Occipital lobe (tissue), 1 donor: ENCODE measurements at regions not wholly inside any gene's neighbourhood (a gene's known extent, or its start where the extent isn't known, plus 50 kb on each side); places are given as distances from the start of the nearest gene placed in this dataset.

Experiments
- DNase-seq: peaks from one replicate; lab custom pipeline; 2025; lab: John Stamatoyannopoulos, UW

GRCh38 chr11:11177156-11177808 lies 175.8 kb downstream of the CSNK2A3 start:
- no peak for DNase-seq

- no peak for DNase-seq
Observed at GRCh38 chr11:11173316-11174025, 179.6 kb downstream of the CSNK2A3 start.

DNA sequence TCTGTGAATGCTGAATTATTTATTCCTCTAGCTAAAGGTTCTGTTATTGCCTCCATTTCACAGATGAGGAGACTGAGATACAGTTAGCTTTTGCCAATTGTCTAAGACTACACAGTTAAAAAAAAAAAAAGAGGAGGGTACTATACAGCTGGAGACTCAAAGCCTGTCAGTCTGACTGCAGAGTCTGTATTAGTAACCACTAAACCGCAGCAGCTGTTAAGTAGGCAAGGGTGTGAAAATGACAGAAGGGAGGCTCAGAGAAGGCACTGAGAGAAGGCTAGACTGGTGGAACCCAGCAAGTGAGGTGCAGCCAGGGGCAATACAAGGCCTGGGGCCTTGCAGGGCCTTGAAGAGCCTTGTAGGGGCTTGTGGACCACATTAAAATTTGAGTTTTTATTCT lies 181.2 kb downstream of the CSNK2A3 start:
- DNase-seq, result peak; percentile 46

- no peak for DNase-seq
Observed at GRCh38 chr11:11171285-11171684, 181.8 kb downstream of the CSNK2A3 start.

DNA sequence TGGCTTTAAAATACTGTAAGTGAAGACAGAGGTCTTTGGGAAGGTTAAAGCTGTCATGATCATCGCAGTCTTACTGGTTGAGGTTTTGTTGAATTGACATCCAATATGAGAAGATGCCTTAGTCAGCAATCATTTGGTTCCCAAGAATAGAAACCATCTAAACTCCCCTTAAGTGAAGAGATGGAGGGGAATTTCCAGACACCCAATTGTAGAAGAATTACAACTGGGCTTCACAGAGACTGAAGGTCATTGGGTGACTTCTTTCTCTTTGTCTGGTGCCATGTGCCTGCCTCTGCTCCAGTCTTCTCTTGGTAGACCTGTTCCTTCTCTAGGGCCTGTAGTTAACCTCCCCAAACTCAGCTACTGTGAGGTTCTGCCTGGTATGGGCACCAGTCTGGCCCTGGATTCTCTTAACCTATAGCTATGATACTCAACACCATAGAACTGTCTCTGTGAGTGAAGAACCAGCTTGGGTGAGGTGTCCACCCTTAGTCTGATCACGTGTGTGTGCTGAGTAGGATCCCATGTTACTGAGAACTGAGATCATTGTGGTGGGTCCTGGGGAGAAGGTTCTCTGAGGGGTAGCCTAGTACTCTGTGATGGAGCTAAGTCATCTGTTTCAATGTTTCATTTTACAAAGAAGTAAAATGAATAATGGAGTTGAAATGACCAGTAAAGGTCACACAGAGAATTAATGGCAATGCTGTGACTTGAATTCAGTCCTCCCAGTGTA lies 182.5 kb downstream of the CSNK2A3 start:
- DNase-seq, result no peak

GRCh38 chr11:11169715-11170351 lies 183.2 kb downstream of the CSNK2A3 start:
- DNase-seq, result no peak

- DNase-seq, result peak; percentile 26
Observed at GRCh38 chr11:11167806-11168205, 185.2 kb downstream of the CSNK2A3 start.

- no peak for DNase-seq
Observed at GRCh38 chr11:11164334-11164690, 188.7 kb downstream of the CSNK2A3 start.

DNA sequence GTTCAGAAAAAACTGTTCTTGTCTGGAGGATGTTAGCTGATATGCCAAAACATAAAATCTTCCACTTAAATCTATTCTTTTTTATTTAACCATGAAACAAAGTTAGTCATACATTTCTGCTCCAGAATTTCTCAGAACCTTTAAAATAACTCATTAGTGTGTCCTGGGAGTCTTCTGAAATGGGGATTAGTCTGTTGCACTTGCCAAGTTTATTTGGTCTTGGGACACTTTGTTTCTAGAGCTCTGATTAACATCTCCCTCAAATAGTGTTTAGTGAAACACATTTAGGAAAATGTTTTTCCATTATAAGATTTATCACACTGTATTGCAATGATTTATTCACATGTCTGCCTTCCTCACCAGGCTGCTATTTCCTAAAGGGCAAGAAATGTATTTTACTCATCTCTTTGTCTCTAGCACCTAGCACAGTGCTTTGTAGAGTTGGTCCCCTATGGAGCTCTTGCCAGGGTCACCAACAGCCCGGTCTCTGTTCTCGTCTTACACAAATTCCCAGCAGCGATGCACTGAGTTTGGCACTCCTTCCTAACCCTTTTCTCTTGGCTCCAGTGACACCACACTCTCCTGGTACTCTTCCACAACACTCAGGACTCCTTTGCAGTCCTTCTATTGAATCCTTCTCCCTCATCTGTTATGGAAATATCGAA lies 189.2 kb downstream of the CSNK2A3 start:
- peak; percentile 9 for DNase-seq

DNA sequence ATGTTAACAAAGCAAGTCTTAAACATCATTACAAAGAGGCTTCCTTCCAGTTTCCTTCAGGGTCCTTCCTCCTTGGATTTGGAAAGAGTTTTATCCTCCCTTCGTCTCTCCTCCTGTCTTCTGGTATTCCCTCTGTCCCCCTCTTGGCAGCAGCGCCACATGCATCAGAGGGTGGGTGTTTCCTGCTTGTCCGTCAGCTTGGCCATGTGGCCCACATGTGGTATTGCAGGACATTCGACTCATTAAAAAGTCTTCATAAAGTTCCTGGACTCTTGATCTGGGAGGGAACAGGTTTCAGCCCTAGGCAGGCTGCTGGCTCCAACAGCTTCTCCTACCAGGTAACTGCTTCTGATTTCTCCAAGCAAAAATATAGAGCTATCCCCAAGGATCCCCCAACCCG lies 189.8 kb downstream of the CSNK2A3 start:
- DNase-seq, result no peak

- no peak for DNase-seq
Observed at GRCh38 chr11:11157185-11157584, 195.9 kb downstream of the CSNK2A3 start.

- DNase-seq, result no peak
Observed at GRCh38 chr11:11155962-11156815, 196.9 kb downstream of the CSNK2A3 start.

DNA sequence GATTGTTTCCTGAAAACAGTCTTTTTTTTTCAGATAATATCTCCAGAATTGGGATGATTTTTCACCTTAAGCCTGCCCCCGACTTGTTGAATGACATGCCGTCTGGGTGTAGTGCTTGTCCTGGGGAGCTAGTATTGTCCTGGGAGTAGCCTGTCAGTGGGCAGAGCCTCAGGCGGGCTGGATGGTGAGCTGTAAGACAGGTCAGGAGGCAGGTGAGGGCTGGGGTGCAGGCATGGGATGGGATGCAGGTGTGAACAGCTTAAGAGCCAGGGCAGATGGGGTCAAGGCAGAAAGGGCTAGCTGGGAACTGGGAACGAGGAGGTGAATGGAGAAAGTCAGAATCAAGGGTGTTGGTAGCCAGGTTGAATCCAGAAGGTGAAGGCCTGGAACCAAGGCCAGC lies 200.2 kb downstream of the CSNK2A3 start:
- no peak for DNase-seq

- no peak for DNase-seq
Observed at GRCh38 chr11:11149671-11150459, 203.2 kb downstream of the CSNK2A3 start.

- no peak for DNase-seq
Observed at GRCh38 chr11:11148596-11148995, 204.5 kb downstream of the CSNK2A3 start.

DNA sequence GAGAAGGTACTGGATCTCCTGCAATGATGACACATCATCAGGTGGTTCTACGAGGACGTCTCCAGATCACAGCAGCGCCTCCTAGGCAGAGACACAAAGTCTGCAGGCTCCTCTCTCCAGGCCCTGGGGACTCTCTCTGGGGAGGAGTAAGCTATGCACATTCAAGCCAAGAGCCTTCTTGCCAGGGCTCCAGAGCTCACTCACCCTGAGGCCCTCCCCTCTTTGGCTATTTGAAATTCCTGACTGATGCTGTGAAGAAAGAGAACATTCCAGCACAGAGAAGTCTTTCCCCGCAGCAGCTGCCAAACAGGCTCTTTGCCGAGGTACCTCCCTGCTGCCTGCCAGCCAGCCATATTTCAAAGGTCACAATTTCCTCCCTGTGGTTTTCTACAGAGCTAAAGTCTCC lies 204.9 kb downstream of the CSNK2A3 start:
- DNase-seq, result peak; percentile 13

GRCh38 chr11:11146830-11147229 lies 206.2 kb downstream of the CSNK2A3 start:
- DNase-seq, result no peak

- no peak for DNase-seq
Observed at GRCh38 chr11:11143849-11144248, 209.2 kb downstream of the CSNK2A3 start.

DNA sequence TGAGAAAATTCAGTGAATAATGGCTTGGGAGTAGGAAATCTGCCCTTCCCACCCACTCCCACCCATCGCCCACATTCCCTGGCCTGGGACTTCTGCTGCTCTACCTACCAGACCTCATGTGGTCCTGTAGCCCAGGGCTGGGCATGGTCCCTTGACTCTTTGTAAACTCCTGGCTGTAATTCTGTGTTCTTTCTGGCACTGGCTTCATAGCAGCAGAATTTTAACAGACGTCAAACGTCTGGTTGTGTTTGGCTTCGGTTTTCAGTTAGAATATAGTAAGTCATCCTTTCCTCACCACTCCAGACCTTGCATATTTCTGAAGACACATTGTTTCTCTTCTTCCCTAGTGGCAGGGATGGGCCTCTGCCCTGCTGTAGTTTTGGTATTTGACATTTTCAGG lies 210.6 kb downstream of the CSNK2A3 start:
- no peak for DNase-seq

GRCh38 chr11:11141065-11141464 lies 212.0 kb downstream of the CSNK2A3 start:
- no peak for DNase-seq
